Fibroblast of lung (primary cell): ENCODE measurements at regions not wholly inside any gene's neighbourhood (a gene's known extent, or its start where the extent isn't known, plus 50 kb on each side); places are given as distances from the start of the nearest gene placed in this dataset.

Experiments
- DNase-seq, 2 donors: peaks; one replicate each; pipeline versions ENCODE4 v3.0.0 to v3.0.0-alpha.2; 2010; ENCODE audit warnings: low read depth in 2 of 2
- H2AFZ ChIP-seq: 2 replicates; pipeline ENCODE4 v1.5.1; 2012; ENCODE audit warnings: low read length, control low read depth, inconsistent platforms
- H3K27ac ChIP-seq: 2 replicates; pipeline ENCODE4 v1.5.1; 2011; ENCODE audit warnings: low read length, control low read depth; ENCODE audit not compliant: insufficient read depth
- H3K27me3 ChIP-seq: 2 replicates; pipeline ENCODE4 v1.5.1; 2011; ENCODE audit warnings: mild to moderate bottlenecking, low read length; ENCODE audit not compliant: control insufficient read depth, insufficient read depth
- H3K36me3 ChIP-seq: 2 replicates; pipeline ENCODE4 v1.5.1; 2011; ENCODE audit warnings: low read length; ENCODE audit not compliant: control insufficient read depth, insufficient read depth
- H3K4me1 ChIP-seq: 2 replicates; pipeline ENCODE4 v1.5.1; 2011; ENCODE audit warnings: low read length; ENCODE audit not compliant: control insufficient read depth, insufficient read depth; ENCODE audit errors: extremely low read depth
- H3K4me2 ChIP-seq: 2 replicates; pipeline ENCODE4 v1.5.1; 2011; ENCODE audit warnings: low read length, control low read depth; ENCODE audit not compliant: insufficient read depth; ENCODE audit errors: extremely low read depth
- H3K4me3 ChIP-seq, 4 experiments: fragments of 200-600 bp in 1 of 4; sonication (generic) in 1 of 4; replicated peaks in 1 of 4; 2 replicates each; pipeline ENCODE4 v1.5.1; 2011 to 2016; ENCODE audit warnings: low read length in 4 of 4, low read depth in 3 of 4, mild to moderate bottlenecking in 3 of 4, control low read depth in 2 of 4, inconsistent platforms in 1 of 4, mixed read lengths in 1 of 4; ENCODE audit not compliant: insufficient read depth in 1 of 4; ENCODE audit errors: control extremely low read depth in 1 of 4
- H3K79me2 ChIP-seq: 2 replicates; pipeline ENCODE4 v1.5.1; 2012; ENCODE audit warnings: mild to moderate bottlenecking, low read length, inconsistent platforms; ENCODE audit not compliant: control insufficient read depth, insufficient read depth
- H3K9ac ChIP-seq: 2 replicates; pipeline ENCODE4 v1.5.1; 2011; ENCODE audit warnings: mild to moderate bottlenecking, low read length, control low read depth; ENCODE audit not compliant: insufficient read depth
- H3K9me3 ChIP-seq: 2 replicates; pipeline ENCODE4 v1.5.1; 2012; ENCODE audit warnings: low read depth, low read length; ENCODE audit not compliant: control insufficient read depth, insufficient read depth
- H4K20me1 ChIP-seq: 2 replicates; pipeline ENCODE4 v1.5.1; 2011; ENCODE audit warnings: low read length; ENCODE audit not compliant: control insufficient read depth, insufficient read depth; ENCODE audit errors: extremely low read depth
- EZH2 ChIP-seq: IDR thresholded peaks from 2 replicates; pipeline ENCODE4 v1.5.1; 2012; ENCODE audit warnings: low read length, control low read depth, mild to moderate bottlenecking; ENCODE audit errors: missing control alignments
- TF ChIP-seq, protein P1 (sequence below), 2 donors: IDR thresholded peaks in 1 of 2; conservative IDR thresholded peaks in 1 of 2; 1 replicate in 1 of 2; 2 replicates in 1 of 2; pipeline ENCODE4 v1.5.1; 2011 to 2012; ENCODE audit warnings: low read length in 2 of 2, control low read depth in 1 of 2, inconsistent platforms in 1 of 2, low read depth in 1 of 2, mild to moderate bottlenecking in 1 of 2

DNA sequence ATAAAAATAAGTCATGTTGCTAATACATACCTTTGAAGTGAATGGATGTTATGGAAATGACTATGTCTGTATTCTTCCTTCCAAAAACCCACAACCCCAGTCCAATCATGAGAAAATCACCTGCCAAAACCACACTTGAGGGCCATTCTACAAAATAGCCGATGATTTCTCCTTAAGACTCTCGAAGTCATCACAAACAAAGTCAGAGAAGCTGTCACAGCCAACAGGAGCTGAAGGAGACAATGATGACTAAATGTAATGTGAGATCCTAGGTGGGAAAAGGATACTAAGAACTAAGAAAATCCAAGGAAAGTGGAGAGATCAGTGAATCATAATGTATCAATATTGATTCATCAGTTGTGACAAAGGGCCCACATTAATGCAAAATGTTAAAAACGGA lies 432.9 kb upstream of the DYNLRB2 start:
- TF ChIP-seq EZH2, result no peak
- TF ChIP-seq, protein P1, sequence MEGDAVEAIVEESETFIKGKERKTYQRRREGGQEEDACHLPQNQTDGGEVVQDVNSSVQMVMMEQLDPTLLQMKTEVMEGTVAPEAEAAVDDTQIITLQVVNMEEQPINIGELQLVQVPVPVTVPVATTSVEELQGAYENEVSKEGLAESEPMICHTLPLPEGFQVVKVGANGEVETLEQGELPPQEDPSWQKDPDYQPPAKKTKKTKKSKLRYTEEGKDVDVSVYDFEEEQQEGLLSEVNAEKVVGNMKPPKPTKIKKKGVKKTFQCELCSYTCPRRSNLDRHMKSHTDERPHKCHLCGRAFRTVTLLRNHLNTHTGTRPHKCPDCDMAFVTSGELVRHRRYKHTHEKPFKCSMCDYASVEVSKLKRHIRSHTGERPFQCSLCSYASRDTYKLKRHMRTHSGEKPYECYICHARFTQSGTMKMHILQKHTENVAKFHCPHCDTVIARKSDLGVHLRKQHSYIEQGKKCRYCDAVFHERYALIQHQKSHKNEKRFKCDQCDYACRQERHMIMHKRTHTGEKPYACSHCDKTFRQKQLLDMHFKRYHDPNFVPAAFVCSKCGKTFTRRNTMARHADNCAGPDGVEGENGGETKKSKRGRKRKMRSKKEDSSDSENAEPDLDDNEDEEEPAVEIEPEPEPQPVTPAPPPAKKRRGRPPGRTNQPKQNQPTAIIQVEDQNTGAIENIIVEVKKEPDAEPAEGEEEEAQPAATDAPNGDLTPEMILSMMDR (conservative IDR thresholded peaks at IDR 0.05 in 1 of 2, IDR thresholded peaks at IDR 0.05 in 1 of 2; ENCODE audit: low read depth in 1 of 2, low read length in 2 of 2), result no peak
- no peak overlapping the region for H3K4me3 ChIP-seq
- no peak overlapping the region for H3K4me2 ChIP-seq
- no peaks in the 10 kb centered on the region for H3K27me3 ChIP-seq
- H3K79me2 ChIP-seq, result no peaks in the 10 kb centered on the region
- no peak overlapping the region for H3K27ac ChIP-seq
- H2AFZ ChIP-seq, result no peak overlapping the region
- H3K9ac ChIP-seq, result no peak overlapping the region
- H3K4me1 ChIP-seq, result no peaks in the 10 kb centered on the region
- H4K20me1 ChIP-seq, result no peaks in the 10 kb centered on the region
- DNase-seq, result peak in 1 of 2 donors; percentile 75
- no peaks in the 10 kb centered on the region for H3K9me3 ChIP-seq
- no peaks in the 10 kb centered on the region for H3K36me3 ChIP-seq

DNA sequence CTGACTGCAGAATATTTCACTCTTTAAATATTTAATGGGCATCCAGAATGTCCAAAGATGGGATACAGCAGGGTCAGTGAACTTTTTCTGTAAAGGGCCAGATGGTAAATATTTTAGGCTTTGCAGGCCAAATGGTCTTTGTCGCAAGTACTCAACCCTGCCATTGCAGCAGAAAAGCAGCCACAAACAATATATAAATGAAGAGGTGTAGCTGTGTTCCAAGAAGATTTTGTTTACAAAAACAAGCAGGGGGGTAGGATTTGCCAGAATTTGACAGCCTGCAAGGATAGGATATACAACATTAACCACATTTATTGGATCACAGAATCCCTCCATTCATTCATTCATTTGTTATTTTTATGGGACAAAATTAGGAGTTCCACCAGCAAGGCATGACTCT lies 435.0 kb upstream of the DYNLRB2 start:
- Histone ChIP-seq H3K27me3 (no peaks in the 10 kb centered on the region), H3K27ac (no peak overlapping the region), H3K79me2 (no peaks in the 10 kb centered on the region), H3K4me1 (no peaks in the 10 kb centered on the region), H2AFZ (no peak overlapping the region), H3K9me3 (no peaks in the 10 kb centered on the region), H3K9ac (no peak overlapping the region), H3K4me3 (no peak overlapping the region), H3K4me2 (no peak overlapping the region), H3K36me3 (no peaks in the 10 kb centered on the region), H4K20me1 (no peaks in the 10 kb centered on the region)
- DNase-seq, result no peak
- TF ChIP-seq EZH2, result no peak
- TF ChIP-seq, protein P1 (conservative IDR thresholded peaks at IDR 0.05 in 1 of 2, IDR thresholded peaks at IDR 0.05 in 1 of 2; ENCODE audit: low read depth in 1 of 2, low read length in 2 of 2), result no peak

DNA sequence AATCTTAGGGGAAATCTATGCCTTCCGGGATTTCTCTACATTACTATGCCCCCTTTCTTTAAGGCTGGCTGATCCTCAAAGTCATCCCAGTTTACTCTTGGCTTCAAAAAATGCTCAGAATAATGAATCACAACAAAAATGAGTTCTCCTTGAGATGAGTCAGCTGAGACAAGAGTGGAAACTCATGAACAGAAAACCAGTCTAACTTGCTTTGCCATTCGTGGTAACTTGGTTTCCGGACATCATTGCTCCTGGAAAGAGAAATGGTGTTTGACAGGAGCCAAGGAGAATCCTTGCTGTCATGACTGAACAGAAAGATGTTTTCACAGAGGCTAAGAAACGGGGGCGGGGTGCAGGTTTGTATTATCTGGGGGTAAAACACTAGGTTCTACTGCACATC lies 435.6 kb upstream of the DYNLRB2 start:
- Histone ChIP-seq H2AFZ (no peak overlapping the region), H4K20me1 (no peaks in the 10 kb centered on the region), H3K9me3 (no peaks in the 10 kb centered on the region), H3K27me3 (no peaks in the 10 kb centered on the region), H3K4me2 (no peak overlapping the region), H3K79me2 (no peaks in the 10 kb centered on the region), H3K9ac (no peak overlapping the region), H3K4me3 (no peak overlapping the region), H3K36me3 (no peaks in the 10 kb centered on the region), H3K27ac (no peak overlapping the region), H3K4me1 (no peaks in the 10 kb centered on the region)
- peak in 1 of 2 donors; percentile 74 for DNase-seq
- TF ChIP-seq, protein P1 (conservative IDR thresholded peaks at IDR 0.05 in 1 of 2, IDR thresholded peaks at IDR 0.05 in 1 of 2; ENCODE audit: low read depth in 1 of 2, low read length in 2 of 2), result no peak
- no peak for TF ChIP-seq EZH2
